ENCODE measurements at regions not wholly inside any gene's neighbourhood (a gene's known extent, or its start where the extent isn't known, plus 50 kb on each side); places are given as distances from the start of the nearest gene placed in this dataset.

DNA sequence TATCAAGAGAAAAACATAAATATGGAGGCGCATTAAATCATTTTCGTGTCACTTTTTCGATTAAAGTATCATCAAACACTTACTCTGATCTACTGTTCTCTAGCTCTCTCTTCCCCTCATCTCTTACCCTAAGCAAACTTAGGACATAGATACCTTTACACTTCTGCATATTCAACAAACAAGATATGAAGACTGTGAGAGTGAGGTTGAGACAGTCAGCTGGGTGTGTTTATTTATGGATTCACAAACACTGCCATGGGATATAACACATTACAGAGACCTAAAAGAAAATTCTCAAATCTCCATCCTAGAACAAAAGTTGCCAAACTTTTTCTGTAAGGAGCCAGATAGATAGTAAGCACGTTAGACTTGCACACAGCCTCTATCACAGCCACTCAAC lies 85.2 kb upstream of the ZNF385D start:
- DNase-seq (ENCODE audit: low read depth, low spot score) (no peak), FAIRE-seq (no peak)
- no peaks in the 10 kb centered on the region for H4K20me1 ChIP-seq (replicated peaks; ENCODE audit: control insufficient read depth, extremely low read depth, insufficient read depth, low read length)
- no peaks in the 10 kb centered on the region for H3K79me2 ChIP-seq (ENCODE audit: control insufficient read depth, insufficient read depth, low read length)
- no peak overlapping the region for H3K4me2 ChIP-seq (ENCODE audit: insufficient read depth, low read length)
- dilution Hi-C loops (cut with MboI; ENCODE audit: extremely low pct_ligation_motif_present, low sequenced_read_pairs) (no loop called here), intact Hi-C loops (cut with micrococcal nuclease) (no loop called here)
- POLR2A ChIA-PET = no interaction called here
- H3K9me3 ChIP-seq (replicated peaks; ENCODE audit: control insufficient read depth, insufficient read depth, low read length) = no peaks in the 10 kb centered on the region
- H3K4me3 ChIP-seq (replicated peaks in 1 of 3; ENCODE audit: insufficient read depth in 1 of 3, low read depth in 1 of 3, low read length in 3 of 3) = no peak overlapping the region
- TF ChIP-seq, protein P1, sequence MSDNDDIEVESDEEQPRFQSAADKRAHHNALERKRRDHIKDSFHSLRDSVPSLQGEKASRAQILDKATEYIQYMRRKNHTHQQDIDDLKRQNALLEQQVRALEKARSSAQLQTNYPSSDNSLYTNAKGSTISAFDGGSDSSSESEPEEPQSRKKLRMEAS (IDR thresholded peaks at IDR 0.05; ENCODE audit: insufficient read depth, insufficient read length) = no peak
- TF ChIP-seq EZH2 (IDR thresholded peaks at IDR 0.05; ENCODE audit: borderline replicate concordance, low read depth, low read length, severe bottlenecking) = no peak
- TF ChIP-seq POLR2AphosphoS5 (IDR thresholded peaks at IDR 0.05; ENCODE audit: insufficient read depth, low read depth, low read length) = no peak
- TF ChIP-seq POLR2A (IDR thresholded peaks at IDR 0.05; ENCODE audit: low read depth, low read length) = no peak
- TF ChIP-seq JUN (IDR thresholded peaks at IDR 0.05; ENCODE audit: borderline replicate concordance, insufficient read depth, insufficient read length, low read depth) = no peak
- TF ChIP-seq, protein P2, sequence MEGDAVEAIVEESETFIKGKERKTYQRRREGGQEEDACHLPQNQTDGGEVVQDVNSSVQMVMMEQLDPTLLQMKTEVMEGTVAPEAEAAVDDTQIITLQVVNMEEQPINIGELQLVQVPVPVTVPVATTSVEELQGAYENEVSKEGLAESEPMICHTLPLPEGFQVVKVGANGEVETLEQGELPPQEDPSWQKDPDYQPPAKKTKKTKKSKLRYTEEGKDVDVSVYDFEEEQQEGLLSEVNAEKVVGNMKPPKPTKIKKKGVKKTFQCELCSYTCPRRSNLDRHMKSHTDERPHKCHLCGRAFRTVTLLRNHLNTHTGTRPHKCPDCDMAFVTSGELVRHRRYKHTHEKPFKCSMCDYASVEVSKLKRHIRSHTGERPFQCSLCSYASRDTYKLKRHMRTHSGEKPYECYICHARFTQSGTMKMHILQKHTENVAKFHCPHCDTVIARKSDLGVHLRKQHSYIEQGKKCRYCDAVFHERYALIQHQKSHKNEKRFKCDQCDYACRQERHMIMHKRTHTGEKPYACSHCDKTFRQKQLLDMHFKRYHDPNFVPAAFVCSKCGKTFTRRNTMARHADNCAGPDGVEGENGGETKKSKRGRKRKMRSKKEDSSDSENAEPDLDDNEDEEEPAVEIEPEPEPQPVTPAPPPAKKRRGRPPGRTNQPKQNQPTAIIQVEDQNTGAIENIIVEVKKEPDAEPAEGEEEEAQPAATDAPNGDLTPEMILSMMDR (IDR thresholded peaks at IDR 0.05; ENCODE audit: extremely low read depth in 1 of 2, insufficient read depth in 1 of 2, low read depth in 1 of 2, low read length in 2 of 2) = no peak
- no peak for TF ChIP-seq FOS (IDR thresholded peaks at IDR 0.05; ENCODE audit: borderline replicate concordance, insufficient read depth, low read length)
- no peaks in the 10 kb centered on the region for H3K9me1 ChIP-seq (replicated peaks; ENCODE audit: control insufficient read depth, extremely low read depth, insufficient read depth, low read length)
- no peaks in the 10 kb centered on the region for H3K36me3 ChIP-seq (ENCODE audit: control insufficient read depth in 2 of 2, extremely low read depth in 1 of 2, insufficient read depth in 2 of 2, low read length in 2 of 2)
- H3K4me1 ChIP-seq (ENCODE audit: control insufficient read depth, extremely low read depth, insufficient read depth, low read length) = no peaks in the 10 kb centered on the region
- H3K27ac ChIP-seq (ENCODE audit: insufficient read depth, low read depth, low read length) = no peak overlapping the region
- BruUV-seq (replicated peaks) = no TSS peak
- H2AFZ ChIP-seq (ENCODE audit: low read depth, low read length) = no peak overlapping the region
- no peak overlapping the region for H3K9ac ChIP-seq (replicated peaks; ENCODE audit: extremely low read depth, insufficient read depth, low read length)
- CTCF ChIA-PET = no interaction called here
- no peaks in the 10 kb centered on the region for H3K27me3 ChIP-seq (ENCODE audit: control insufficient read depth in 2 of 2, insufficient read depth in 2 of 2, low read length in 2 of 2)

All from endothelial cell of umbilical vein (primary cell).